GM18873 (cell line): ENCODE measurements at regions not wholly inside any gene's neighbourhood (a gene's known extent, or its start where the extent isn't known, plus 50 kb on each side); places are given as distances from the start of the nearest gene placed in this dataset.
"Not testable (repeated sequence)": the region's sequence is repeated elsewhere in the genome, so short reads cannot be mapped to it uniquely, and the experiment has no call there.

ENCODE experiments used
- ATAC-seq: cut with Tn5 transposase; IDR thresholded peaks from one replicate; pipeline ENCODE4 v1.9.1; 2021; ENCODE audit warnings: mild to moderate bottlenecking, moderate library complexity, moderate number of reproducible peaks; ENCODE audit not compliant: unreplicated experiment, low FRiP score

GRCh38 chr1:198809247-198809646, 170.4 kb downstream of the PTPRC start:
- ATAC-seq: no peak

GRCh38 chr1:198811449-198811848, 172.6 kb downstream of the PTPRC start:
- no peak for ATAC-seq

GRCh38 chr1:198823626-198824025, 184.8 kb downstream of the PTPRC start:
- ATAC-seq: no peak

GRCh38 chr1:198825254-198825653, 186.4 kb downstream of the PTPRC start:
- ATAC-seq: no peak

- no peak for ATAC-seq
These were observed 190.5 kb downstream of the PTPRC start for GRCh38 chr1:198829356-198829755.

GRCh38 chr1:198829944-198830343, 191.1 kb downstream of the PTPRC start:
- ATAC-seq: no peak

- ATAC-seq: no peak
These were observed 191.6 kb downstream of the PTPRC start for GRCh38 chr1:198830412-198830811.

- no peak for ATAC-seq
These were observed 195.1 kb downstream of the PTPRC start for GRCh38 chr1:198833706-198834503.

- no peak for ATAC-seq
These were observed 198.6 kb downstream of the PTPRC start for GRCh38 chr1:198837278-198838021.

GRCh38 chr1:198838022-198838342, 199.1 kb downstream of the PTPRC start:
- no peak for ATAC-seq

GRCh38 chr1:198841477-198841876, 202.6 kb downstream of the PTPRC start:
- ATAC-seq: no peak

GRCh38 chr1:198842686-198843085, 203.8 kb downstream of the PTPRC start:
- ATAC-seq: no peak

- ATAC-seq: no peak
These were observed 206.4 kb downstream of the PTPRC start for GRCh38 chr1:198845271-198845670.

GRCh38 chr1:198845851-198846250, 207.0 kb downstream of the PTPRC start:
- ATAC-seq: no peak

- ATAC-seq: no peak
These were observed 207.7 kb downstream of the PTPRC start for GRCh38 chr1:198846556-198846955.

GRCh38 chr1:198848206-198848605, 209.4 kb downstream of the PTPRC start:
- ATAC-seq: no peak

- ATAC-seq: no peak
These were observed 209.8 kb downstream of the PTPRC start for GRCh38 chr1:198848649-198849048.

- ATAC-seq: no peak
These were observed 210.3 kb downstream of the PTPRC start for GRCh38 chr1:198849093-198849492.

GRCh38 chr1:198850196-198850595, 211.4 kb downstream of the PTPRC start:
- no peak for ATAC-seq

- ATAC-seq: not testable (repeated sequence)
These were observed 212.1 kb downstream of the PTPRC start for GRCh38 chr1:198850966-198851365.

GRCh38 chr1:198856601-198857000, 217.8 kb downstream of the PTPRC start:
- no peak for ATAC-seq

GRCh38 chr1:198858033-198858432, 219.2 kb downstream of the PTPRC start:
- no peak for ATAC-seq
